ENCODE measurements at regions not wholly inside any gene's neighbourhood (a gene's known extent, or its start where the extent isn't known, plus 50 kb on each side); places are given as distances from the start of the nearest gene placed in this dataset.

DNA sequence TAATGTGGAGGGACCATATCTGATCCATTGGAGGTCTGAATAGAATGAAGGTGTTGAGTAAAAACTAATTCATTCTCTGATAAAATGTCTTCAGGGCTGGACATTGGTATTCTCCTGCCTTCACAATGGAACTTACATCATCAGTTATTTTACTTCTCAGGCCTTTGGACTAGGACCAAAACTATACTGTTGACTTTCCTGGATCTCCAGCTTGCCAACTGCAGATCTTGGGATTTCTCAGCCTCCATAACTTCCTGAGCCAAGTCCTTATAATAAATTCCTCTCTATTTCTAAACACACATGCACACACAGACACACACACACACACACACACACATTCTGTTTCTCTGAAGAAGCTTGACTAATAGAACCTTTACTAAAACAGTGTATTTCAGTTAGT is 1858.6 kb upstream of the ADGRL3 start:
- TF ChIP-seq POLR2A (IDR thresholded peaks at IDR 0.05), result no peak
- TF ChIP-seq, protein P1, sequence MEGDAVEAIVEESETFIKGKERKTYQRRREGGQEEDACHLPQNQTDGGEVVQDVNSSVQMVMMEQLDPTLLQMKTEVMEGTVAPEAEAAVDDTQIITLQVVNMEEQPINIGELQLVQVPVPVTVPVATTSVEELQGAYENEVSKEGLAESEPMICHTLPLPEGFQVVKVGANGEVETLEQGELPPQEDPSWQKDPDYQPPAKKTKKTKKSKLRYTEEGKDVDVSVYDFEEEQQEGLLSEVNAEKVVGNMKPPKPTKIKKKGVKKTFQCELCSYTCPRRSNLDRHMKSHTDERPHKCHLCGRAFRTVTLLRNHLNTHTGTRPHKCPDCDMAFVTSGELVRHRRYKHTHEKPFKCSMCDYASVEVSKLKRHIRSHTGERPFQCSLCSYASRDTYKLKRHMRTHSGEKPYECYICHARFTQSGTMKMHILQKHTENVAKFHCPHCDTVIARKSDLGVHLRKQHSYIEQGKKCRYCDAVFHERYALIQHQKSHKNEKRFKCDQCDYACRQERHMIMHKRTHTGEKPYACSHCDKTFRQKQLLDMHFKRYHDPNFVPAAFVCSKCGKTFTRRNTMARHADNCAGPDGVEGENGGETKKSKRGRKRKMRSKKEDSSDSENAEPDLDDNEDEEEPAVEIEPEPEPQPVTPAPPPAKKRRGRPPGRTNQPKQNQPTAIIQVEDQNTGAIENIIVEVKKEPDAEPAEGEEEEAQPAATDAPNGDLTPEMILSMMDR (IDR thresholded peaks at IDR 0.05), result no peak

Measured in lower leg skin (tissue), 3 donors.